Astrocyte (in vitro differentiated cells and primary cell): ENCODE measurements at regions not wholly inside any gene's neighbourhood (a gene's known extent, or its start where the extent isn't known, plus 50 kb on each side); places are given as distances from the start of the nearest gene placed in this dataset.

ENCODE experiments used
- DNase-seq: peaks from one replicate; pipeline ENCODE4 v3.0.0-alpha.2; 2010; ENCODE audit warnings: low read depth
- FAIRE-seq: peaks from 2 replicates; lab custom pipeline; 2011; peaks lifted over from hg19 to GRCh38; lab: Jason Lieb, UNC
- H2AFZ ChIP-seq: 2 replicates; pipeline ENCODE4 v1.6.0; 2012; ENCODE audit warnings: low read depth, low read length, inconsistent platforms
- H3K27ac ChIP-seq: 2 replicates; pipeline ENCODE4 v1.5.1; 2011; ENCODE audit warnings: low read depth, low read length, inconsistent platforms
- H3K27me3 ChIP-seq: 2 replicates; pipeline ENCODE4 v1.6.0; 2011; ENCODE audit warnings: low read length, inconsistent platforms; ENCODE audit not compliant: insufficient read depth
- H3K36me3 ChIP-seq: 2 replicates; pipeline ENCODE4 v1.5.1; 2011; ENCODE audit warnings: low read length, inconsistent platforms; ENCODE audit not compliant: insufficient read depth
- H3K4me1 ChIP-seq: 2 replicates; pipeline ENCODE4 v1.5.1; 2011; ENCODE audit warnings: low read length, inconsistent platforms; ENCODE audit not compliant: insufficient read depth
- H3K4me2 ChIP-seq: 2 replicates; pipeline ENCODE4 v1.6.0; 2012; ENCODE audit warnings: low read length, inconsistent platforms
- H3K4me3 ChIP-seq: 2 replicates; pipeline ENCODE4 v1.5.1; 2011; ENCODE audit warnings: low read depth, mild to moderate bottlenecking, low read length, inconsistent platforms; ENCODE audit not compliant: insufficient read depth
- H3K79me2 ChIP-seq: 2 replicates; pipeline ENCODE4 v1.6.0; 2012; ENCODE audit warnings: mild to moderate bottlenecking, low read length, inconsistent platforms; ENCODE audit not compliant: insufficient read depth
- H3K9ac ChIP-seq: 2 replicates; pipeline ENCODE4 v1.6.0; 2012; ENCODE audit warnings: mild to moderate bottlenecking, low read length, inconsistent platforms
- H3K9me3 ChIP-seq: 2 replicates; pipeline ENCODE4 v1.5.1; 2012; ENCODE audit warnings: low read depth, mild to moderate bottlenecking, low read length, inconsistent platforms; ENCODE audit not compliant: insufficient read depth
- H4K20me1 ChIP-seq: 2 replicates; pipeline ENCODE4 v1.6.0; 2012; ENCODE audit warnings: low read length, inconsistent platforms; ENCODE audit not compliant: insufficient read depth
- H3K27ac Mint-ChIP-seq: one replicate; pipeline ENCODE4 v1.8.0; 2021; ENCODE audit warnings: mild to moderate bottlenecking, mixed read lengths; ENCODE audit not compliant: unreplicated experiment
- H3K27me3 Mint-ChIP-seq: one replicate; pipeline ENCODE4 v1.8.0; 2021; ENCODE audit warnings: low read depth, mixed read lengths; ENCODE audit not compliant: unreplicated experiment
- H3K36me3 Mint-ChIP-seq: one replicate; pipeline ENCODE4 v1.8.0; 2021; ENCODE audit warnings: low read depth, mixed read lengths; ENCODE audit not compliant: unreplicated experiment
- H3K4me1 Mint-ChIP-seq: one replicate; pipeline ENCODE4 v1.8.0; 2021; ENCODE audit warnings: low read depth, mixed read lengths; ENCODE audit not compliant: unreplicated experiment
- H3K4me3 Mint-ChIP-seq: one replicate; pipeline ENCODE4 v1.8.0; 2021; ENCODE audit warnings: mild to moderate bottlenecking, moderate library complexity, mixed read lengths; ENCODE audit not compliant: unreplicated experiment
- H3K9me3 Mint-ChIP-seq: one replicate; pipeline ENCODE4 v1.8.0; 2021; ENCODE audit warnings: mild to moderate bottlenecking, mixed read lengths; ENCODE audit not compliant: unreplicated experiment
- CTCF ChIP-seq: IDR thresholded peaks from 2 replicates; pipeline ENCODE4 v1.5.1; 2011; ENCODE audit warnings: low read depth, mild to moderate bottlenecking, inconsistent platforms, low read length, moderate library complexity; ENCODE audit not compliant: insufficient read depth
- EZH2 ChIP-seq: IDR thresholded peaks from 2 replicates; pipeline ENCODE4 v1.6.1; 2012; ENCODE audit warnings: mild to moderate bottlenecking, low read length, inconsistent platforms; ENCODE audit not compliant: insufficient read depth

GRCh38 chr18:54090856-54091255, 133.6 kb downstream of the MBD2 start:
- DNase-seq = peak; percentile 33
- Mint-ChIP-seq H3K9me3 (no peaks in the 10 kb centered on the region), H3K4me3 (no peak overlapping the region), H3K27ac (no peak overlapping the region), H3K4me1 (peaks cover 17% of the 10 kb centered on the region), H3K36me3 (no peaks in the 10 kb centered on the region), H3K27me3 (no peaks in the 10 kb centered on the region)
- H4K20me1 ChIP-seq = no peaks in the 10 kb centered on the region
- peaks cover 4% of the 10 kb centered on the region for H3K9me3 ChIP-seq
- H3K4me1 ChIP-seq = no peaks in the 10 kb centered on the region
- no peak for TF ChIP-seq CTCF
- TF ChIP-seq EZH2 = no peak
- no peak overlapping the region for H2AFZ ChIP-seq
- peak overlapping the region; percentile 37 for H3K27ac ChIP-seq
- peak overlapping the region; percentile 1 for H3K4me2 ChIP-seq
- FAIRE-seq = no peak
- H3K79me2 ChIP-seq = no peaks in the 10 kb centered on the region
- no peak overlapping the region for H3K9ac ChIP-seq
- H3K36me3 ChIP-seq = no peaks in the 10 kb centered on the region
- no peaks in the 10 kb centered on the region for H3K27me3 ChIP-seq
- H3K4me3 ChIP-seq = no peak overlapping the region

- TF ChIP-seq CTCF (no peak), EZH2 (no peak)
- no peak overlapping the region for H2AFZ ChIP-seq
- Mint-ChIP-seq H3K36me3 (no peaks in the 10 kb centered on the region), H3K27me3 (no peaks in the 10 kb centered on the region), H3K27ac (no peak overlapping the region), H3K4me3 (no peak overlapping the region), H3K9me3 (no peaks in the 10 kb centered on the region), H3K4me1 (peaks cover 17% of the 10 kb centered on the region)
- H3K36me3 ChIP-seq = no peaks in the 10 kb centered on the region
- no peak overlapping the region for H3K9ac ChIP-seq
- H3K9me3 ChIP-seq = peaks cover 4% of the 10 kb centered on the region
- H3K27ac ChIP-seq = no peak overlapping the region
- H3K79me2 ChIP-seq = no peaks in the 10 kb centered on the region
- H3K27me3 ChIP-seq = no peaks in the 10 kb centered on the region
- no peaks in the 10 kb centered on the region for H3K4me1 ChIP-seq
- DNase-seq (no peak), FAIRE-seq (no peak)
- H3K4me2 ChIP-seq = peak overlapping the region; percentile 1
- no peak overlapping the region for H3K4me3 ChIP-seq
- no peaks in the 10 kb centered on the region for H4K20me1 ChIP-seq
Measured at GRCh38 chr18:54089749-54090459, 134.6 kb downstream of the MBD2 start.

- Histone ChIP-seq H3K36me3 (no peaks in the 10 kb centered on the region), H3K9me3 (peaks cover 4% of the 10 kb centered on the region), H3K79me2 (no peaks in the 10 kb centered on the region), H3K9ac (no peak overlapping the region), H4K20me1 (no peaks in the 10 kb centered on the region), H2AFZ (no peak overlapping the region), H3K27ac (no peak overlapping the region), H3K4me2 (no peak overlapping the region), H3K4me3 (no peak overlapping the region), H3K27me3 (no peaks in the 10 kb centered on the region), H3K4me1 (no peaks in the 10 kb centered on the region)
- FAIRE-seq = no peak
- Mint-ChIP-seq H3K4me3 (no peak overlapping the region), H3K4me1 (peaks cover 17% of the 10 kb centered on the region), H3K27ac (no peak overlapping the region), H3K36me3 (no peaks in the 10 kb centered on the region), H3K9me3 (peaks cover 7% of the 10 kb centered on the region), H3K27me3 (no peaks in the 10 kb centered on the region)
- TF ChIP-seq EZH2 = no peak
- TF ChIP-seq CTCF = no peak
- no peak for DNase-seq
Measured at GRCh38 chr18:54086863-54087262, 137.6 kb downstream of the MBD2 start.
